CD4-positive, alpha-beta T cell (primary cell): ENCODE measurements at regions not wholly inside any gene's neighbourhood (a gene's known extent, or its start where the extent isn't known, plus 50 kb on each side); places are given as distances from the start of the nearest gene placed in this dataset.

Experiments used
- ATAC-seq: fragments of 200-7000 bp; cut with Tn5 transposase; one replicate; pipeline ENCODE4 v1.10.0; 2022; ENCODE audit warnings: mild to moderate bottlenecking; ENCODE audit not compliant: poor library complexity
- CTCF ChIA-PET: fragments of 350-600 bp; sonication (Branson Sonifier 250); formaldehyde crosslinking; loops from one replicate; lab custom pipeline; 2021; ENCODE audit warnings: antibody characterized with exemption, inconsistent platforms; lab: Charles Lee
- POLR2A ChIA-PET: fragments of 350-600 bp; sonication (Branson Sonifier 250); formaldehyde crosslinking; loops from one replicate; lab custom pipeline; 2021; ENCODE audit warnings: antibody characterized with exemption, inconsistent platforms; lab: Charles Lee
- DNase-seq, 14 experiments: peaks; one replicate each; pipeline ENCODE4 v3.0.0-alpha.2; 2013 to 2020; ENCODE audit warnings: mixed read lengths in 2 of 14
- H3K27ac ChIP-seq, 2 donors: one replicate each; pipeline versions ENCODE4 v1.5.1 to v1.7.0; 2013; ENCODE audit warnings: low read length in 2 of 2, low read depth in 1 of 2, mild to moderate bottlenecking in 1 of 2
- H3K27me3 ChIP-seq, 2 experiments: 1 replicate in 1 of 2; 2 replicates in 1 of 2; pipeline versions ENCODE4 v1.6.1 to v1.7.0; 2013; ENCODE audit warnings: low read length in 2 of 2, control low read depth in 1 of 2, mild to moderate bottlenecking in 1 of 2, moderate library complexity in 1 of 2; ENCODE audit not compliant: insufficient read depth in 2 of 2, control insufficient read depth in 1 of 2
- H3K36me3 ChIP-seq: one replicate; pipeline ENCODE4 v1.6.1; 2013; ENCODE audit warnings: low read length, control low read depth; ENCODE audit not compliant: insufficient read depth
- H3K4me1 ChIP-seq: one replicate; pipeline ENCODE4 v1.6.1; 2013; ENCODE audit warnings: low read length, control low read depth; ENCODE audit not compliant: insufficient read depth
- H3K4me3 ChIP-seq: one replicate; pipeline ENCODE4 v1.5.1; 2013; ENCODE audit warnings: mild to moderate bottlenecking, low read length, moderate library complexity
- H3K9me3 ChIP-seq, 2 experiments: 1 replicate in 1 of 2; 2 replicates in 1 of 2; pipeline versions ENCODE4 v1.6.1 to v1.7.0; 2013; ENCODE audit warnings: low read length in 2 of 2, mild to moderate bottlenecking in 2 of 2, control low read depth in 1 of 2, moderate library complexity in 1 of 2; ENCODE audit not compliant: control insufficient read depth in 1 of 2, insufficient read depth in 1 of 2
- H3K27ac Mint-ChIP-seq: one replicate; pipeline ENCODE4 v1.8.0; 2020; ENCODE audit warnings: mixed read lengths
- H3K27me3 Mint-ChIP-seq: one replicate; pipeline ENCODE4 v1.8.0; 2021; ENCODE audit warnings: mixed read lengths
- H3K36me3 Mint-ChIP-seq: one replicate; pipeline ENCODE4 v1.8.0; 2021; ENCODE audit warnings: low read depth, mixed read lengths
- H3K4me1 Mint-ChIP-seq: one replicate; pipeline ENCODE4 v1.8.0; 2021; ENCODE audit warnings: low read depth, mixed read lengths
- H3K4me3 Mint-ChIP-seq: one replicate; pipeline ENCODE4 v1.8.0; 2020; ENCODE audit warnings: mild to moderate bottlenecking, mixed read lengths
- H3K9me3 Mint-ChIP-seq: one replicate; pipeline ENCODE4 v1.8.0; 2020; ENCODE audit warnings: mixed read lengths
- intact Hi-C, 2 experiments: fragments of 100-400 bp; cut with DNase I in 1 of 2; cut with micrococcal nuclease in 1 of 2; formaldehyde crosslinking; loops; one replicate each; pipeline versions ENCODE4 v1.15.1 to v1.9.0; 2023 to 2025; cut with DNase I, micrococcal nuclease
- TF ChIP-seq, protein P1 (sequence below): fragments of 200-600 bp; IDR thresholded peaks from one replicate; pipeline ENCODE4 v1.8.0; 2022; ENCODE audit warnings: antibody characterized with exemption, mild to moderate bottlenecking

DNA sequence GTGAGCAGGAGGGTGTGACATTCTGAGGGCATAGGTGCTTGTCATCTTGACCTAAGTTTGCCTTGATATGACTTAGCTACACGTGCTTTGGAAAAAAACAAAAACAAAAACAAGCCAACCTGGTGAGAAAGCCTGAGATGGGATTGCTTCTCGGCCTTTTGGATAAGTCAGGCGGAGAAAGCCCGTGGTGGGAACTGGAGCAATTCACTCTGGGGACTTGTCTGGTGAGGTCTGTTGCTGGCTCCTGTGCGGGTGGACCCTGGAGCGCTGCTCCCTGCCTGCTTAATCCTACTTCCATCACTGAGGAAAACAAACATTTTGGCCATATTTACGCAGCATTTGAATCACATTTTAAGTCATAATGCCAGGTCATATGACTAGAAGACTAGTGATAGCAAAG is 100.3 kb downstream of the SNX19 start:
- TF ChIP-seq, protein P1, sequence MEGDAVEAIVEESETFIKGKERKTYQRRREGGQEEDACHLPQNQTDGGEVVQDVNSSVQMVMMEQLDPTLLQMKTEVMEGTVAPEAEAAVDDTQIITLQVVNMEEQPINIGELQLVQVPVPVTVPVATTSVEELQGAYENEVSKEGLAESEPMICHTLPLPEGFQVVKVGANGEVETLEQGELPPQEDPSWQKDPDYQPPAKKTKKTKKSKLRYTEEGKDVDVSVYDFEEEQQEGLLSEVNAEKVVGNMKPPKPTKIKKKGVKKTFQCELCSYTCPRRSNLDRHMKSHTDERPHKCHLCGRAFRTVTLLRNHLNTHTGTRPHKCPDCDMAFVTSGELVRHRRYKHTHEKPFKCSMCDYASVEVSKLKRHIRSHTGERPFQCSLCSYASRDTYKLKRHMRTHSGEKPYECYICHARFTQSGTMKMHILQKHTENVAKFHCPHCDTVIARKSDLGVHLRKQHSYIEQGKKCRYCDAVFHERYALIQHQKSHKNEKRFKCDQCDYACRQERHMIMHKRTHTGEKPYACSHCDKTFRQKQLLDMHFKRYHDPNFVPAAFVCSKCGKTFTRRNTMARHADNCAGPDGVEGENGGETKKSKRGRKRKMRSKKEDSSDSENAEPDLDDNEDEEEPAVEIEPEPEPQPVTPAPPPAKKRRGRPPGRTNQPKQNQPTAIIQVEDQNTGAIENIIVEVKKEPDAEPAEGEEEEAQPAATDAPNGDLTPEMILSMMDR: no peak
- Histone ChIP-seq H3K27ac (no peak overlapping the region), H3K4me1 (no peaks in the 10 kb centered on the region), H3K9me3 (peaks cover 0 to 4% of the 10 kb centered on the region in 2 experiments), H3K27me3 (peaks cover 0 to 5% of the 10 kb centered on the region in 2 experiments), H3K36me3 (no peaks in the 10 kb centered on the region), H3K4me3 (no peak overlapping the region)
- no peak overlapping the region for H3K27ac Mint-ChIP-seq
- intact Hi-C loops: no loop called here
- no peak overlapping the region for H3K4me3 Mint-ChIP-seq
- ATAC-seq: no peak
- no peaks in the 10 kb centered on the region for H3K36me3 Mint-ChIP-seq
- CTCF ChIA-PET: no interaction called here
- peaks cover 56% of the 10 kb centered on the region for H3K27me3 Mint-ChIP-seq
- no peak for DNase-seq
- no peaks in the 10 kb centered on the region for H3K9me3 Mint-ChIP-seq
- POLR2A ChIA-PET: no interaction called here
- no peaks in the 10 kb centered on the region for H3K4me1 Mint-ChIP-seq

- no peak overlapping the region for H3K27ac ChIP-seq
- POLR2A ChIA-PET: no interaction called here
- H3K27me3 Mint-ChIP-seq: peaks cover 48% of the 10 kb centered on the region
- TF ChIP-seq, protein P1: no peak
- H3K36me3 Mint-ChIP-seq: no peaks in the 10 kb centered on the region
- no peaks in the 10 kb centered on the region for H3K4me1 Mint-ChIP-seq
- no peak overlapping the region for H3K27ac Mint-ChIP-seq
- CTCF ChIA-PET: no interaction called here
- intact Hi-C loops: no loop called here
- H3K4me3 Mint-ChIP-seq: no peak overlapping the region
- H3K9me3 Mint-ChIP-seq: no peaks in the 10 kb centered on the region
- peaks cover 0 to 4% of the 10 kb centered on the region in 2 experiments for H3K9me3 ChIP-seq
- peaks cover 0 to 5% of the 10 kb centered on the region in 2 experiments for H3K27me3 ChIP-seq
- DNase-seq (no peak), ATAC-seq (no peak)
- no peaks in the 10 kb centered on the region for H3K4me1 ChIP-seq
- no peak overlapping the region for H3K4me3 ChIP-seq
- H3K36me3 ChIP-seq: no peaks in the 10 kb centered on the region
These were observed 99.5 kb downstream of the SNX19 start for GRCh38 chr11:130816546-130817329.

DNA sequence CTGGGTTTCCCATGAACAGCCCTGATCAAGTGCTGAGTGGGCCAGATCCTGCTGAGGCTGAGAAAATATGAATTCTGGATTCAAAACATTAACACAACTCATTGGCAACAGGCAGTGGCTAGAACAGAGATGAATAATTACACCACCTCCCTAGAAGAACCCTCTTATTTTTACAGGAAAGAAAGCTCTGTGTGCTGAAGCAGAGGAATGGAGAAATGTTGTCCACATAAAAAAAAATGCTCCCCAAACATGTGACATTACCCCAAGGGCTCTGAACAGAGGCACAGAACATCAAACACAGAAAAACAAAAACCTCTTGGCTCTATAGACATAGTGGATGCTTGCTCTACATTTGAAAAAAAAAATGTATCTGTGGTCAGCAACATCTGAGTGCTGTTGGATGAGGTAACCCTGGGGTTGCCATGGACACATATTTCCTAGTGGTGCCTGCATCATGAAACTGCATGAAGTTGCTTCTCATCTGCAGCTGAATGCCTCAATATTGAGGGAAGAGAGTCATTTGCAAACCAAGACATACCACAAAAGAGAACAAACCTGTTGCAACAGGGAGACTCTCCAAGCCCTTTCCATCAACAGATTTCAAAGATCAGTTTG is 98.8 kb downstream of the SNX19 start:
- Histone ChIP-seq H3K9me3 (peaks cover 0 to 4% of the 10 kb centered on the region in 2 experiments), H3K4me1 (no peaks in the 10 kb centered on the region), H3K4me3 (no peak overlapping the region), H3K36me3 (no peaks in the 10 kb centered on the region), H3K27me3 (no peaks in the 10 kb centered on the region), H3K27ac (no peak overlapping the region)
- no peaks in the 10 kb centered on the region for H3K4me1 Mint-ChIP-seq
- no peak overlapping the region for H3K4me3 Mint-ChIP-seq
- TF ChIP-seq, protein P1: no peak
- ChIA-PET POLR2A (no interaction called here), CTCF (no interaction called here)
- H3K36me3 Mint-ChIP-seq: no peaks in the 10 kb centered on the region
- intact Hi-C loops: no loop called here
- peaks cover 41% of the 10 kb centered on the region for H3K27me3 Mint-ChIP-seq
- no peaks in the 10 kb centered on the region for H3K9me3 Mint-ChIP-seq
- no peak for ATAC-seq
- DNase-seq: no peak
- H3K27ac Mint-ChIP-seq: no peak overlapping the region
